ENCODE measurements at regions not wholly inside any gene's neighbourhood (a gene's known extent, or its start where the extent isn't known, plus 50 kb on each side); places are given as distances from the start of the nearest gene placed in this dataset.

DNA sequence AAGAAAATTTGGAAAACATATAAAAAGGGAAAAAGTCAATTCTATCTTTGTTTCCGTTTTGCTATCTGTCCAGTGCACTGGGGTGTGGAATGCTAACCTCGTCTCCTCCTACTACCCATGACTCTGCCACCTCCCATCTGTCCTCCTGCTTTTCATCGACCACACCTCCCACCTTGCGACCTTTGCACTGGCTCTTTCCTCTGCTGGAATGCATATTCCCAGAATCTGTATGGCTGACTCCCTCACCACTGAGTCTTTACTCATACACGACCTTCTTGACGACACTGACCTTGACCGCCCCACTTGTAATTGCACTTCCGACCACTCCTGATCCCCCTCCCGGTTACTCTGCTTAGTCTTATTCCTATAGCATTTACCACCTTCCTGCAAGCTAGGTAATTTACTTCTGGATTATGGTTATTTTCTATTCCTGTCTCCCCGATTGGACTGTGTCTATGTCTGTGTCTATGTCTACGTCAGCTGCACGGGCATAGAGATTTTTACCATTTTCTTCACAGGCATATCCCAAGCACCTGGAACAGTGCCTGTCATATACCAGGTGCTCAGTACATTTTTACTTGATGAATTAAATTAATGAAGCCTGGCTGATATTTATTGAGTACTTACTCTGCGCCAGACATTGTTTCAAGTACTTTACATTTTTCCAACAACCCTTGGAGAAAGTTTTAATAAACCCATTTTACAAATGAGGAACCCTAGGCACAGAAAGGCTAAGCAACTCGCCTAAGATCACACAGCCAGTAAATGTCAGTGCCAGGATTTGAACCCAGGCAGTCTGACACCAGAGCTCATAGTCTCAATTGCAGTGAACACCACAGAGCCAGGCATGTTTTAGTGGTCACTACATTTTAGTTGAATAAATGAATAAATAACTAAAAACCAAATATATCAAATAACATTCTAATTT is 54.0 kb upstream of the SLC22A11 start:
- no peak for DNase-seq (ENCODE audit: low spot score)

DNA sequence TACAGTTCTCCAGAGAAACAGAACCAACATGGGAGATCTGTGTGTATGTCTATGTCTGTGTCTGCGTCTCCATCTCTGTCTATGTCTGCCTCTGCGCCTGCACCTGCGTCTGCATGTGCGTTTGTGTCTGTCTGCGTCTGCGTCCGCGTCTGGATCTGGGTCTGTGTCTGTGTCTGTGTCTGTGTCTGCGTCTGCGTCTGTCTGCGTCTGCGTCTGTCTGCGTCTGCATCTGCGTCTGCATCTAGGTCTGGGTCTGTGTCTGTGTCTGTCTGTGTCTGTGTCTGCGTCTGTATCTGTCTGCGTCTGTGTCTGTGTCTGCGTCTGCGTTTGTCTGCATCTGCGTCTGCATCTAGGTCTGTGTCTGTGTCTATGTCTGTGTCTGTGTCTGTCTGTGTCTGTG is 53.1 kb upstream of the SLC22A11 start:
- no peak for DNase-seq (ENCODE audit: low spot score)

DNA sequence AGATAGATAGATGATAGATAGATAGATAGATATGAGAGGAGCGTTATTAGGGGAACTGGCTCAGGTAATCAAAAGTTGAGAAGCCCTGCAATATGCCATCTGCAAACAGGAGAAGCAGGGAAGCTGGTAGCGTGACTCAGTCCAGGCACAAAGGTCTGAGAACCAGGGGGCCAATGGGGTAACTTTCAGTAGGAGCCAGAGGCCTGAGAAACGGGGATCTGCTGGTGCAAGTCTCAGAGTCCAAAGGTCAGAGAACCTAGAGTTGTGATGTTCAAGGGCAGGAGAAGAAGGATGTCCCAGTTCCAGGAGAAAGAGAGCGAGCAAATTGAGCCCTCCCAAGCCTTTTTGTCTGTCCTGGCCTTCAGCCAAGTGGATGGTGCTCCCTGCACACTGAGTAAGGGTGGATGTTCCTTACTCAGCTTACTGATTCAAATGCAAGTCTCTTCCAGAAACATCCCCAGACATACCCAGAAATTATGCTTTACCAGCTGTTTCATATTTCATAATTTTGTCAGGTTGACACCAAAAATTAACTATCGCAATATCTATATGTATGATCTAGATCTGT is 52.5 kb upstream of the SLC22A11 start:
- no peak for DNase-seq (ENCODE audit: low spot score)

DNA sequence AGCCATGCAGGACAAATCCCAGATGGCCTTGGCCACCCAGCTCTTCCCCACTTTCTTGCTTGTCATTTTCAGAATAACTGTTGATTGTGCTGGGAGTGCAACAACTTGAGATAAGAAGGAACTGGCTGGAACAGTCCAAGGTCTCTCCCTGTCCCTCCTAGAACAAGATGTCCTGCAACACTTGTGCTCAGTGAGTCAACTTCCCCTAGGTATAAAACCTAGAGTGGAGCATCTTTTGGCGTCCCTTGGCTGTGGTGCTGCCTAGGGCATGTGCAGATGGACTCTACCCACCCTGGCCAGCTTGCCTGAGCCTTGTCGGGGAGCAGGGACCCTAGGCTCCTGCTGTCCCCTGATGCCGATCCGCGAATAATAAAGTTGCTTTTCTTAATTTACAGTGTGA is 50.7 kb upstream of the SLC22A11 start:
- no peak for DNase-seq (ENCODE audit: low spot score)

All from globus pallidus (tissue), 1 donor.